HG03439 (cell line): ENCODE measurements at regions not wholly inside any gene's neighbourhood (a gene's known extent, or its start where the extent isn't known, plus 50 kb on each side); places are given as distances from the start of the nearest gene placed in this dataset.
"Not testable (repeated sequence)": the region's sequence is repeated elsewhere in the genome, so short reads cannot be mapped to it uniquely, and the experiment has no call there.

Source experiments
- ATAC-seq: cut with Tn5 transposase; IDR thresholded peaks from one replicate; pipeline ENCODE4 v1.9.1; 2021; ENCODE audit warnings: mild to moderate bottlenecking, moderate library complexity; ENCODE audit not compliant: unreplicated experiment

- not testable (repeated sequence) for ATAC-seq
Observed at GRCh38 chr4:27075603-27076002, 215.0 kb downstream of the STIM2 start.

GRCh38 chr4:27078934-27079455 lies 218.4 kb downstream of the STIM2 start:
- no peak for ATAC-seq

GRCh38 chr4:27081675-27082586 lies 221.3 kb downstream of the STIM2 start:
- ATAC-seq = peak; percentile 69

- no peak for ATAC-seq
Observed at GRCh38 chr4:27082776-27083175, 222.1 kb downstream of the STIM2 start.

GRCh38 chr4:27084685-27085361 lies 224.2 kb downstream of the STIM2 start:
- no peak for ATAC-seq

GRCh38 chr4:27085396-27085795 lies 224.8 kb downstream of the STIM2 start:
- ATAC-seq = no peak

- no peak for ATAC-seq
Observed at GRCh38 chr4:27087306-27088045, 226.8 kb downstream of the STIM2 start.

- no peak for ATAC-seq
Observed at GRCh38 chr4:27088491-27088890, 227.8 kb downstream of the STIM2 start.

GRCh38 chr4:27089186-27089585 lies 228.5 kb downstream of the STIM2 start:
- ATAC-seq = no peak

- ATAC-seq = no peak
Observed at GRCh38 chr4:27090406-27090805, 229.8 kb downstream of the STIM2 start.

- no peak for ATAC-seq
Observed at GRCh38 chr4:27094224-27094623, 233.6 kb downstream of the STIM2 start.

- no peak for ATAC-seq
Observed at GRCh38 chr4:27094783-27095182, 234.1 kb downstream of the STIM2 start.

- ATAC-seq = no peak
Observed at GRCh38 chr4:27096142-27096824, 235.6 kb downstream of the STIM2 start.

- ATAC-seq = no peak
Observed at GRCh38 chr4:27098034-27098433, 237.4 kb downstream of the STIM2 start.

GRCh38 chr4:27100713-27101112 lies 240.1 kb downstream of the STIM2 start:
- ATAC-seq = no peak

- ATAC-seq = no peak
Observed at GRCh38 chr4:27101126-27101525, 240.5 kb downstream of the STIM2 start.

GRCh38 chr4:27101561-27101960 lies 240.9 kb downstream of the STIM2 start:
- ATAC-seq = no peak

- no peak for ATAC-seq
Observed at GRCh38 chr4:27111627-27112026, 251.0 kb downstream of the STIM2 start.

- no peak for ATAC-seq
Observed at GRCh38 chr4:27112587-27112986, 251.9 kb downstream of the STIM2 start.

- no peak for ATAC-seq
Observed at GRCh38 chr4:27115221-27115620, 254.6 kb downstream of the STIM2 start.

GRCh38 chr4:27117453-27117852 lies 256.8 kb downstream of the STIM2 start:
- ATAC-seq = no peak
